Colon (tissue), 2 donors: ENCODE measurements at regions not wholly inside any gene's neighbourhood (a gene's known extent, or its start where the extent isn't known, plus 50 kb on each side); places are given as distances from the start of the nearest gene placed in this dataset.

Experiments used
- FAIRE-seq: peaks from 2 replicates; lab custom pipeline; 2012; peaks lifted over from hg19 to GRCh38; lab: Jason Lieb, UNC
- donor health status: control.
- donor health status: control.

GRCh38 chr1:184141361-184141880 is 89.9 kb downstream of the TSEN15 start:
- no peak for FAIRE-seq

- FAIRE-seq = no peak
These were observed 91.9 kb downstream of the TSEN15 start for GRCh38 chr1:184143449-184143848.

GRCh38 chr1:184145083-184145482 is 93.6 kb downstream of the TSEN15 start:
- no peak for FAIRE-seq

DNA sequence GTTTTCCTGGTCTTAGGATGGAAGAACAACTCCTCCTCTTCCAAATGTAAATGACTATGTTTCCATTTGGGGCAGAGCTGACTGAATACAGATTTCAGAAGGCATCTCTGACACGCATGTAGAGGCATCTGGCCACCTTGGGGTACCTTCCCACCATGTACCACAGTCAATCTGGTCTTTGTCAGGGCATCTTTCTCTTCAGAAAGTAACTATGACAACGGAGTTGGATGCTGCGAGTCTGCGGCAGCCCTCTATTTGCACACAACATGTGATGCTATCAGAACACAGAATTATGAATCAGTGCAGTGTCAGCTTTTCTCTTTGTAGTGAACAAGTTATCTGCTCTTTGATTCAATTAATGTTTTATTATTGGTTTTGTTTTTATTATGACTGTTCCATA is 94.7 kb downstream of the TSEN15 start:
- no peak for FAIRE-seq

GRCh38 chr1:184150776-184151531 is 99.4 kb downstream of the TSEN15 start:
- no peak for FAIRE-seq

- FAIRE-seq = no peak
These were observed 100.9 kb downstream of the TSEN15 start for GRCh38 chr1:184152434-184152898.

GRCh38 chr1:184152974-184153373 is 101.4 kb downstream of the TSEN15 start:
- no peak for FAIRE-seq

GRCh38 chr1:184153731-184154130 is 102.2 kb downstream of the TSEN15 start:
- no peak for FAIRE-seq

DNA sequence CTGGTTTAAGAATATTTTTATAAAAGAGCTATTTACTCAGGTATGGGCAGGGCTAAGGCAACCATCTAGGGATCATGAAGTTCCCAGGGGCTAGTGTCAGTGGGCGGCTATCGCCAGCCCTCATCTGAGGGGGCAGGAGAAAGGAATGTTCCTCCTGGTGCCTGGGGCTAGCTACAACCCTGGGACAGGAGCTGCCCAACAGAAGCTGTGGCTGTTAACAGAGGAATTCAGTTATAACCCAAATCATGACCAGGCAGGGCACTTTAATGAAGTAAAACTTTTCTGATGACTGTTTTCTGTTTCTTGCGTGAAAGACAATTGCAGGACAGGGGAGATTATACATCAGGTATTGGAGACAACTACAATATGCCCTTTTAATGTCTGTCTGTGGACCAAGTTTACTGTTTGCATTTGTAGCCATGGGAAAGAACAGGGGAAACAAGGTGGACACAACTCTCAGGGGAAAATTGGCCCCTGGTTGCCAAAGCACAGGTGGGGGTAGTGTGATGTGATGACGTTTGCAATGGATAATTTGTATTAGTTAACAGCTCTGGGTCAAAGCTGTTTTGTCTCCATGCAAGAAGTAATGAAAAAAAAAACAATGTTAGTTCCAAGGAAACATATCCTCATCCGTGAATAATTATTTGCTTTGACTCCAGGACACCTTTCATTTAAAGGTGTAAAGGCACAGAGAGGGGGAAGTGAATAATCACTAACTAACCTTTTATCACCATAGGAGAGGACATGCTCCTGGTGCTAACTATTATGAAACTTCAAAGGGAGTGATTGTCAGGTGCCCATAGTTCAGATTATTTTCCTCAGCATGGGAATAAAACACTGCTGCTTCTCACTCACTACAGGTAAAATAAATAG is 105.2 kb downstream of the TSEN15 start:
- FAIRE-seq = no peak

DNA sequence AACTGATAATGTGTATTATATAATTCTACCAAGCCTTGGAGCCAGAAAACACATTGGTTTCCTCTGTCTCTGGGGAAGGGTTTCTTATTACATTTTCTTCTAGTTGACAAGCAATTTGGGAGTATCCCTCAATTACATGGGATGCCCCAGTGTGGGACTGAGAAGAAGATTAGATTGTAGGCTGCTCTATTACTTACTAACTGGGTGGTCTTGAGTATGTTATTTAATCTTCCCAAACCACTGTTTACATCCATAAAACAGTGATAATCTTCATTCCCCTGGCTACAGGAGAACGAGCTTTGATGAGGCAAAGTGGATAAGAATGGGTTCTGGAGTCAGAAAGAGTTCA is 105.8 kb downstream of the TSEN15 start:
- FAIRE-seq = no peak

GRCh38 chr1:184158896-184159681 is 107.6 kb downstream of the TSEN15 start:
- FAIRE-seq = no peak

DNA sequence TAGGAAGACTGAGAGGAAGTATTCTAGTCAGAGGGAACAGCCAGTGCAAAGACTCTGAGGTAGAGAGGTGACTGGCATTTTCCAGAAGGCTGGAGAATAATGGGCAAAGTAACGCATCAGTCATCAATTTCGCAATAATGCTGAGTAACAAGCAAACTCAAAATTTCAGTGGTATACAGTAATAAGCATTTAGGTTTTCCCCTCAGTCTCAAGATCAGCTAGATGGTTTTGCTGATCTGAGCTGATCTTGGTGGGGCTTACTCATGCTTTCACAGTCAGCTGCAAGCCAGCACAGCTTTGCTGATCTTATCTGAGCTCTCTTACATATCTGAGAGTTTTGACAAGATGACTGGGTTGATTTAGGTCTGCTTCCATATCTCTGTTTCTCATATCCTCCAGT is 108.7 kb downstream of the TSEN15 start:
- no peak for FAIRE-seq

- no peak for FAIRE-seq
These were observed 109.7 kb downstream of the TSEN15 start for GRCh38 chr1:184161071-184161698.

- no peak for FAIRE-seq
These were observed 110.8 kb downstream of the TSEN15 start for GRCh38 chr1:184162281-184162680.

DNA sequence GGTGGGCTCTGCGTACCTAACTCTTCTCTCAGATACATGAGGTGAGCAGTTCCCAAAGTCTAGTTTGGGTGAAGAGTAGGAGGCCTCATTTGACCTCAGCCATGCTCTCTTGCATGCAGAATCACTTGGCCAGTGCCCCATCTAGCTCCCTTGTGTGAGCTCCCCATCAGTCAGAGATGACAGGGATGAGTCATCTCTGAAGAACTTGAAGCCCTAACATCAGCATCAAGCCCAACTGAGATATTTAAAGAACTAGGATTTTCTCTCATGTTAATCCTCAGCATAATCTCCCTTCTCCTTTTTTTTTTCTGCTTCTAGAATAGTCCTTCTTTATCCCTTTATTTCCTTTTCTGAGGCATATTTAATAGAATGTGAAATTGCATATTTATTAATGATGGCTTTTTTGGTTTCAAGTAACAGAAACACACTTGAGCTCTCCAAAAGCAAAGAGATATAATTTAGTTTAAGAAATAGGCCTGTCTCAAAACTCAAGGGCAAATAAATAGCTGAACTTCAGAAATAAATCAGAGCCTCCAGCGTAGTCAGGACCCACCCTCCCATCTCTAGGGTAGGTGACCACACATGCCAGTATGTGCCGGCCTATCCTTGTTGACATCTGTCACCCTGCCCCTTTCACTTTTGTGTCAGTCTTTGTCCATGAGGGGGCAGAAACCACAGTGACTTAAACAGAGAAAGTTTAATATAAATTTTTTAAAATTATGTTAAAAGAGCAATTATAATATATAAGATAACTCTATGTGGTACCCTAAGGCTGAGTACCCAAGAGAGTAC is 112.3 kb downstream of the TSEN15 start:
- no peak for FAIRE-seq

DNA sequence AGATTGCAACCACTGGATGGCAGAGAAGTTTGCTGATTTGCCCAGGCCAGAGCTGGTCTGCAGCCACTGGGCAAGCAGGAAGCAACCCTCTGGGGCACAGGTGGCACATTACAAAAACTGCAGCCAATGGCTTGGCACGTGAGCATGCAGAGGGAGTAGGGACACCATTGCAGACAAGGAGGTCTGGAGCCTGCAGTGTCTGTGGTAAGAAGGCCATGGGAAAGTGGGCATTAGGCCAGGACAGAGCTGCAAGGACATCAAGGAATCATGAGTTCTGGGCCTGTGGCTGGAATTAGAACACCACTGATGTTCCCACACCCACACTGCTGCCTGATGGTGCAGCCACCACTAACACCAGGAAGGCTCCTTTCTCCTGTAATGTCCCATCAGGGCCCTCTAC is 113.0 kb downstream of the TSEN15 start:
- FAIRE-seq = no peak

- no peak for FAIRE-seq
These were observed 115.0 kb downstream of the TSEN15 start for GRCh38 chr1:184166485-184166884.

DNA sequence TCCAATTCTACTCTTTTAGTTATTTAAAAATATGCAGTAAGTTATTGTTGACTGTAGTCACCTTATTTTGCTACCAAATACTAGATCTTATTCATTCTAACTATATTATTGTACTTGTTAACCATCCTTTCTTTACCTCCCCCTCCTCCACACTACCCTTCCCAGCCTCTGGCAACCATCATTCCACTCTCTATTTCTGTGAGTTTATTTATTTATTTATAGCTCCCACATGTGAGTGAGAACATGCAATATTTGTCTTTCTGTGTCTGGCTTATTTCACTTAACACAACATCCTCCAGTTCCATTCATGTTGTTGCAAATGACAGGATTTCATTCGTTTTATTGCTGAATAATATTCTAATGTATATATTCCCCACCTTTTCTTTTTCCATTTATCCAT is 115.8 kb downstream of the TSEN15 start:
- FAIRE-seq = no peak

DNA sequence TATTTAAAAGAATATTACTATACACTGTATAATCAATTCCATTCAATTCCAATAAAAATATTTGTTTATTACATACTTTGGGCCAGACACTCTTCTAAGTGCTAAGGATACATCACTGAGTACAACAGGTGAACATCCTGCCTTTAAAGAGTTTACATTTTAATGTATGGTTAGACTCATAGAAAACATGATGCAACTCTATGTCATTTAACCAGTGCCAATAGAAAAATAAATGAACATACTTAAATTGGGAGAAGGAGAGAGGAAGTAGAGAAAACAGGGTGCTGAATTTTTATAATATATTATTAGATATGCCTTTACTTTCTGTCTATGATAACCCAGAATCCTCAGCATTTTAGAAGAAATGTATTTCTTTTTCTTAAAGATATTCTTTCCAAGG is 119.2 kb downstream of the TSEN15 start:
- no peak for FAIRE-seq

GRCh38 chr1:184176058-184176457 is 124.5 kb downstream of the TSEN15 start:
- no peak for FAIRE-seq

DNA sequence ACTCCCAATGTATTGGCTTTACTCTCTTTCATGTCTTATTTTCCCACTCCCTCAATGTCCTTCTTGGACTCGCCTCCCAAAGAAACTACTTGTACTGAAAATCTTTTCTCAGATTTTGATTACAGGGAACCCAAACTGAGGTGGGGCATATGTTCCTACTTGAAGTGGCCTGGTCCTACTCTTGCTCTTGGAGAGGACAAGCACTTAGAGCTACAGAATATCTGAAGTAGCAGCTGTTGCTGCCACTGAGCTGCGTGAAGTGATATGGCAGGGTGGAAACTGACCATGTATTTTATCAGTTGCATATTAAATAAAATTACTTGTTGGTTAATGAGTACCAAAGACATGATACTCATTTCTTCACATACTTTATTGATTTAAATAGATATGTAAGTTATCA is 129.5 kb downstream of the TSEN15 start:
- no peak for FAIRE-seq
